DND-41 (cell line): ENCODE measurements at regions not wholly inside any gene's neighbourhood (a gene's known extent, or its start where the extent isn't known, plus 50 kb on each side); places are given as distances from the start of the nearest gene placed in this dataset.

Source experiments
- ATAC-seq: fragments of 200-7000 bp; cut with Tn5 transposase; 3 replicates; pipeline ENCODE4 v1.9.1; 2021; ENCODE audit warnings: low read depth; ENCODE audit not compliant: insufficient read depth
- DNase-seq: peaks from one replicate; pipeline ENCODE4 v3.0.0-alpha.2; 2020
- H2AFZ ChIP-seq: 2 replicates; pipeline ENCODE4 v1.6.0; 2012; ENCODE audit warnings: low read depth, low read length
- H3K27ac ChIP-seq: 2 replicates; pipeline ENCODE4 v1.5.1; 2012; ENCODE audit warnings: low read length, inconsistent platforms
- H3K27me3 ChIP-seq: fragments of 200-600 bp; sonication (generic); 2 replicates; pipeline ENCODE4 v1.6.0; 2012; ENCODE audit warnings: low read length, mild to moderate bottlenecking, inconsistent platforms; ENCODE audit not compliant: insufficient read depth, poor library complexity
- H3K36me3 ChIP-seq: 2 replicates; pipeline ENCODE4 v1.5.1; 2012; ENCODE audit warnings: low read length, inconsistent platforms; ENCODE audit not compliant: insufficient read depth
- H3K4me1 ChIP-seq: 2 replicates; pipeline ENCODE4 v1.5.1; 2012; ENCODE audit warnings: mild to moderate bottlenecking, low read length; ENCODE audit not compliant: insufficient read depth
- H3K4me2 ChIP-seq: 2 replicates; pipeline ENCODE4 v1.6.0; 2012; ENCODE audit warnings: mild to moderate bottlenecking, moderate library complexity, low read length, inconsistent platforms; ENCODE audit not compliant: insufficient read depth
- H3K4me3 ChIP-seq, 2 experiments: fragments of 200-600 bp in 1 of 2; shearing (Covaris generic) in 1 of 2; 2 replicates each; pipeline ENCODE4 v1.5.1; 2012 to 2016; ENCODE audit warnings: inconsistent platforms in 2 of 2, low read length in 2 of 2, mild to moderate bottlenecking in 2 of 2, low read depth in 1 of 2, moderate library complexity in 1 of 2
- H3K79me2 ChIP-seq: 2 replicates; pipeline ENCODE4 v1.6.0; 2012; ENCODE audit warnings: low read length, inconsistent platforms; ENCODE audit not compliant: insufficient read depth
- H3K9ac ChIP-seq: 2 replicates; pipeline ENCODE4 v1.6.0; 2012; ENCODE audit warnings: low read depth, mild to moderate bottlenecking, inconsistent platforms, low read length, moderate library complexity
- H3K9me3 ChIP-seq: 2 replicates; pipeline ENCODE4 v1.5.1; 2012; ENCODE audit warnings: low read length, moderate library complexity, mild to moderate bottlenecking, inconsistent platforms; ENCODE audit not compliant: insufficient read depth, severe bottlenecking
- H4K20me1 ChIP-seq: 2 replicates; pipeline ENCODE4 v1.6.0; 2012; ENCODE audit warnings: low read length; ENCODE audit not compliant: insufficient read depth
- CTCF ChIP-seq: IDR thresholded peaks from 2 replicates; pipeline ENCODE4 v1.5.1; 2012; ENCODE audit warnings: borderline replicate concordance, low read length, moderate library complexity, mild to moderate bottlenecking; ENCODE audit not compliant: poor library complexity, severe bottlenecking; ENCODE audit errors: extremely low read depth
- EZH2 ChIP-seq: IDR thresholded peaks from 3 replicates; pipeline ENCODE4 v1.6.1; 2012; ENCODE audit warnings: borderline replicate concordance, low read depth, mild to moderate bottlenecking, moderate library complexity, low read length, inconsistent platforms; ENCODE audit not compliant: severe bottlenecking

GRCh38 chr5:117860550-117860949, 1127.8 kb downstream of the DTWD2 start:
- Histone ChIP-seq H4K20me1 (no peaks in the 10 kb centered on the region), H3K4me3 (no peak overlapping the region), H3K27ac (no peak overlapping the region), H3K9ac (no peak overlapping the region), H3K9me3 (no peaks in the 10 kb centered on the region), H3K79me2 (no peaks in the 10 kb centered on the region), H2AFZ (no peak overlapping the region), H3K36me3 (no peaks in the 10 kb centered on the region), H3K4me1 (no peaks in the 10 kb centered on the region), H3K27me3 (no peaks in the 10 kb centered on the region), H3K4me2 (no peak overlapping the region)
- DNase-seq = no peak
- TF ChIP-seq CTCF (no peak), EZH2 (no peak)
- ATAC-seq = no peak

- DNase-seq (no peak), ATAC-seq (no peak)
- Histone ChIP-seq H3K4me1 (no peaks in the 10 kb centered on the region), H2AFZ (no peak overlapping the region), H3K27ac (no peak overlapping the region), H3K4me2 (no peak overlapping the region), H3K27me3 (no peaks in the 10 kb centered on the region), H3K9me3 (no peaks in the 10 kb centered on the region), H4K20me1 (no peaks in the 10 kb centered on the region), H3K9ac (no peak overlapping the region), H3K36me3 (no peaks in the 10 kb centered on the region), H3K4me3 (no peak overlapping the region), H3K79me2 (no peaks in the 10 kb centered on the region)
- TF ChIP-seq CTCF = no peak
- no peak for TF ChIP-seq EZH2
Observed at GRCh38 chr5:117859176-117859575, 1129.2 kb downstream of the DTWD2 start.

- H2AFZ ChIP-seq = no peak overlapping the region
- no peaks in the 10 kb centered on the region for H3K9me3 ChIP-seq
- no peaks in the 10 kb centered on the region for H3K4me1 ChIP-seq
- no peak overlapping the region for H3K9ac ChIP-seq
- no peaks in the 10 kb centered on the region for H3K79me2 ChIP-seq
- no peak overlapping the region for H3K4me2 ChIP-seq
- TF ChIP-seq EZH2 (no peak), CTCF (no peak)
- H3K4me3 ChIP-seq = no peak overlapping the region
- H3K27me3 ChIP-seq = no peaks in the 10 kb centered on the region
- H3K27ac ChIP-seq = no peak overlapping the region
- no peak for DNase-seq
- no peak for ATAC-seq
- no peaks in the 10 kb centered on the region for H4K20me1 ChIP-seq
- no peaks in the 10 kb centered on the region for H3K36me3 ChIP-seq
Observed at GRCh38 chr5:117856713-117857112, 1131.6 kb downstream of the DTWD2 start.

- TF ChIP-seq CTCF = no peak
- no peak for TF ChIP-seq EZH2
- H3K36me3 ChIP-seq = no peaks in the 10 kb centered on the region
- H4K20me1 ChIP-seq = no peaks in the 10 kb centered on the region
- ATAC-seq (no peak), DNase-seq (no peak)
- no peaks in the 10 kb centered on the region for H3K27me3 ChIP-seq
- no peak overlapping the region for H3K27ac ChIP-seq
- no peak overlapping the region for H3K9ac ChIP-seq
- H3K4me2 ChIP-seq = no peak overlapping the region
- H2AFZ ChIP-seq = no peak overlapping the region
- H3K4me1 ChIP-seq = no peaks in the 10 kb centered on the region
- no peaks in the 10 kb centered on the region for H3K79me2 ChIP-seq
- no peak overlapping the region for H3K4me3 ChIP-seq
- H3K9me3 ChIP-seq = no peaks in the 10 kb centered on the region
Observed at GRCh38 chr5:117837786-117838185, 1150.6 kb downstream of the DTWD2 start.
